ENCODE measurements at regions not wholly inside any gene's neighbourhood (a gene's known extent, or its start where the extent isn't known, plus 50 kb on each side); places are given as distances from the start of the nearest gene placed in this dataset.

- H3K27me3 ChIP-seq (ENCODE audit: insufficient read depth, low read length) = no peaks in the 10 kb centered on the region
- no peak overlapping the region for H3K27ac ChIP-seq (ENCODE audit: low read depth, low read length, poor library complexity, severe bottlenecking)
- no peak for TF ChIP-seq EZH2 (IDR thresholded peaks at IDR 0.05; ENCODE audit: borderline replicate concordance, low read length)
- TF ChIP-seq, protein P1, sequence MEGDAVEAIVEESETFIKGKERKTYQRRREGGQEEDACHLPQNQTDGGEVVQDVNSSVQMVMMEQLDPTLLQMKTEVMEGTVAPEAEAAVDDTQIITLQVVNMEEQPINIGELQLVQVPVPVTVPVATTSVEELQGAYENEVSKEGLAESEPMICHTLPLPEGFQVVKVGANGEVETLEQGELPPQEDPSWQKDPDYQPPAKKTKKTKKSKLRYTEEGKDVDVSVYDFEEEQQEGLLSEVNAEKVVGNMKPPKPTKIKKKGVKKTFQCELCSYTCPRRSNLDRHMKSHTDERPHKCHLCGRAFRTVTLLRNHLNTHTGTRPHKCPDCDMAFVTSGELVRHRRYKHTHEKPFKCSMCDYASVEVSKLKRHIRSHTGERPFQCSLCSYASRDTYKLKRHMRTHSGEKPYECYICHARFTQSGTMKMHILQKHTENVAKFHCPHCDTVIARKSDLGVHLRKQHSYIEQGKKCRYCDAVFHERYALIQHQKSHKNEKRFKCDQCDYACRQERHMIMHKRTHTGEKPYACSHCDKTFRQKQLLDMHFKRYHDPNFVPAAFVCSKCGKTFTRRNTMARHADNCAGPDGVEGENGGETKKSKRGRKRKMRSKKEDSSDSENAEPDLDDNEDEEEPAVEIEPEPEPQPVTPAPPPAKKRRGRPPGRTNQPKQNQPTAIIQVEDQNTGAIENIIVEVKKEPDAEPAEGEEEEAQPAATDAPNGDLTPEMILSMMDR (IDR thresholded peaks at IDR 0.05; ENCODE audit: low read length) = no peak
- no peaks in the 10 kb centered on the region for H3F3A ChIP-seq (ENCODE audit: insufficient read depth, low read length)
- H3K4me2 ChIP-seq (ENCODE audit: low read length) = no peak overlapping the region
- no peaks in the 10 kb centered on the region for H3K36me3 ChIP-seq (ENCODE audit: insufficient read depth, low read length)
- H3K9ac ChIP-seq (ENCODE audit: low read length) = no peak overlapping the region
- H3K9me3 ChIP-seq (ENCODE audit: low read length) = no peaks in the 10 kb centered on the region
- H3K4me3 ChIP-seq (ENCODE audit: low read depth, low read length, poor library complexity, severe bottlenecking) = no peak overlapping the region
- no peak overlapping the region for H2AFZ ChIP-seq (ENCODE audit: low read length)
- H3K79me2 ChIP-seq (ENCODE audit: insufficient read depth, low read length) = no peaks in the 10 kb centered on the region
- H4K20me1 ChIP-seq (ENCODE audit: insufficient read depth, low read length) = no peaks in the 10 kb centered on the region
- no peaks in the 10 kb centered on the region for H3K9me2 ChIP-seq (ENCODE audit: low read depth, low read length)
- no peaks in the 10 kb centered on the region for H3K4me1 ChIP-seq (ENCODE audit: insufficient read depth, low read length, severe bottlenecking)
Measured at GRCh38 chr6:148195511-148195910, 147.1 kb upstream of the SASH1 start.

- H3K4me1 ChIP-seq (ENCODE audit: insufficient read depth, low read length, severe bottlenecking) = no peaks in the 10 kb centered on the region
- H3F3A ChIP-seq (ENCODE audit: insufficient read depth, low read length) = no peaks in the 10 kb centered on the region
- H3K36me3 ChIP-seq (ENCODE audit: insufficient read depth, low read length) = no peaks in the 10 kb centered on the region
- no peak overlapping the region for H2AFZ ChIP-seq (ENCODE audit: low read length)
- H3K27me3 ChIP-seq (ENCODE audit: insufficient read depth, low read length) = no peaks in the 10 kb centered on the region
- no peak for TF ChIP-seq EZH2 (IDR thresholded peaks at IDR 0.05; ENCODE audit: borderline replicate concordance, low read length)
- TF ChIP-seq, protein P1 (IDR thresholded peaks at IDR 0.05; ENCODE audit: low read length) = no peak
- no peaks in the 10 kb centered on the region for H3K79me2 ChIP-seq (ENCODE audit: insufficient read depth, low read length)
- H3K9me2 ChIP-seq (ENCODE audit: low read depth, low read length) = no peaks in the 10 kb centered on the region
- H3K4me3 ChIP-seq (ENCODE audit: low read depth, low read length, poor library complexity, severe bottlenecking) = no peak overlapping the region
- no peaks in the 10 kb centered on the region for H4K20me1 ChIP-seq (ENCODE audit: insufficient read depth, low read length)
- no peak overlapping the region for H3K4me2 ChIP-seq (ENCODE audit: low read length)
- no peaks in the 10 kb centered on the region for H3K9me3 ChIP-seq (ENCODE audit: low read length)
- H3K27ac ChIP-seq (ENCODE audit: low read depth, low read length, poor library complexity, severe bottlenecking) = no peak overlapping the region
- no peak overlapping the region for H3K9ac ChIP-seq (ENCODE audit: low read length)
Measured at GRCh38 chr6:148199584-148199983, 143.1 kb upstream of the SASH1 start.

- no peaks in the 10 kb centered on the region for H3F3A ChIP-seq (ENCODE audit: insufficient read depth, low read length)
- no peaks in the 10 kb centered on the region for H3K79me2 ChIP-seq (ENCODE audit: insufficient read depth, low read length)
- H3K9me2 ChIP-seq (ENCODE audit: low read depth, low read length) = no peaks in the 10 kb centered on the region
- H3K27me3 ChIP-seq (ENCODE audit: insufficient read depth, low read length) = no peaks in the 10 kb centered on the region; the same call in 1 of the 2 replicates
- H4K20me1 ChIP-seq (ENCODE audit: insufficient read depth, low read length) = no peaks in the 10 kb centered on the region
- no peaks in the 10 kb centered on the region for H3K36me3 ChIP-seq (ENCODE audit: insufficient read depth, low read length)
- H3K4me2 ChIP-seq (ENCODE audit: low read length) = no peak overlapping the region
- no peaks in the 10 kb centered on the region for H3K4me1 ChIP-seq (ENCODE audit: insufficient read depth, low read length, severe bottlenecking)
- H3K9ac ChIP-seq (ENCODE audit: low read length) = no peak overlapping the region
- no peaks in the 10 kb centered on the region for H3K9me3 ChIP-seq (ENCODE audit: low read length)
- no peak overlapping the region for H3K27ac ChIP-seq (ENCODE audit: low read depth, low read length, poor library complexity, severe bottlenecking)
- no peak overlapping the region for H2AFZ ChIP-seq (ENCODE audit: low read length)
- no peak overlapping the region for H3K4me3 ChIP-seq (ENCODE audit: low read depth, low read length, poor library complexity, severe bottlenecking)
- TF ChIP-seq, protein P1 (IDR thresholded peaks at IDR 0.05; ENCODE audit: low read length) = no peak
- TF ChIP-seq EZH2 (IDR thresholded peaks at IDR 0.05; ENCODE audit: borderline replicate concordance, low read length) = no peak
Measured at GRCh38 chr6:148200293-148200692, 142.3 kb upstream of the SASH1 start.

Measured in OCI-LY1 (cell line).